ENCODE measurements at regions not wholly inside any gene's neighbourhood (a gene's known extent, or its start where the extent isn't known, plus 50 kb on each side); places are given as distances from the start of the nearest gene placed in this dataset.

GRCh38 chr11:28703371-28703770 is 595.2 kb downstream of the METTL15 start:
- no peak for DNase-seq

- no peak for DNase-seq
Observed at GRCh38 chr11:28702871-28703270, 594.7 kb downstream of the METTL15 start.

GRCh38 chr11:28702450-28702790 is 594.2 kb downstream of the METTL15 start:
- DNase-seq = no peak

- no peak for DNase-seq
Observed at GRCh38 chr11:28701760-28702449, 593.7 kb downstream of the METTL15 start.

GRCh38 chr11:28699701-28700100 is 591.5 kb downstream of the METTL15 start:
- DNase-seq = no peak

GRCh38 chr11:28697920-28698827 is 590.0 kb downstream of the METTL15 start:
- DNase-seq = no peak

- DNase-seq = no peak
Observed at GRCh38 chr11:28696591-28696990, 588.4 kb downstream of the METTL15 start.

GRCh38 chr11:28690746-28691145 is 582.6 kb downstream of the METTL15 start:
- no peak for DNase-seq

- DNase-seq = no peak
Observed at GRCh38 chr11:28684011-28684586, 575.9 kb downstream of the METTL15 start.

- no peak for DNase-seq
Observed at GRCh38 chr11:28679795-28680468, 571.7 kb downstream of the METTL15 start.

- no peak for DNase-seq
Observed at GRCh38 chr11:28677721-28678120, 569.5 kb downstream of the METTL15 start.

- DNase-seq = no peak
Observed at GRCh38 chr11:28675183-28675582, 567.0 kb downstream of the METTL15 start.

GRCh38 chr11:28674433-28675103 is 566.4 kb downstream of the METTL15 start:
- no peak for DNase-seq

- DNase-seq = no peak
Observed at GRCh38 chr11:28673691-28674432, 565.7 kb downstream of the METTL15 start.

- no peak for DNase-seq
Observed at GRCh38 chr11:28671274-28671673, 563.1 kb downstream of the METTL15 start.

- no peak for DNase-seq
Observed at GRCh38 chr11:28666632-28667031, 558.4 kb downstream of the METTL15 start.

GRCh38 chr11:28659716-28660348 is 551.6 kb downstream of the METTL15 start:
- DNase-seq = no peak

GRCh38 chr11:28657378-28658030 is 549.3 kb downstream of the METTL15 start:
- no peak for DNase-seq

GRCh38 chr11:28654191-28654590 is 546.0 kb downstream of the METTL15 start:
- DNase-seq = no peak

- no peak for DNase-seq
Observed at GRCh38 chr11:28649922-28650321, 541.7 kb downstream of the METTL15 start.

GRCh38 chr11:28636566-28636965 is 528.4 kb downstream of the METTL15 start:
- DNase-seq = no peak

Measured in DMS153 (cell line).